K562 (cell line): ENCODE measurements at regions not wholly inside any gene's neighbourhood (a gene's known extent, or its start where the extent isn't known, plus 50 kb on each side); places are given as distances from the start of the nearest gene placed in this dataset.

Source experiments
- ATAC-seq: fragments of 200-7000 bp; cut with Tn5 transposase; 3 replicates; pipeline ENCODE4 v1.9.1; 2020; ENCODE audit warnings: moderate library complexity
- BruUV-seq: library from RNA; stranded (reverse); fragments of 400-500 nt; replicated peaks from 2 replicates; lab custom pipeline; 2021; lab: Mats Ljungman, UMichigan
- CTCF ChIA-PET: fragments of 300-600 bp; formaldehyde crosslinking; extraction: SDS; loops from one replicate; lab custom pipeline; 2021; ENCODE audit warnings: low intra/inter-chr PET ratio; lab: Yijun Ruan, JAX
- POLR2A ChIA-PET: fragments of 300-600, 350-650 bp; sonication (Branson Sonifier 250); formaldehyde crosslinking; extraction: SDS; loops from one replicate; lab custom pipeline; 2021; ENCODE audit warnings: antibody characterized with exemption, inconsistent platforms; lab: Yijun Ruan, JAX
- DNase-seq, 4 experiments: peaks; one replicate each; pipeline versions ENCODE4 v3.0.0 to v3.0.0-alpha.2; 2011 to 2018; ENCODE audit warnings: low spot score in 3 of 4, mixed read lengths in 3 of 4; ENCODE audit errors: extremely low read depth in 1 of 4
- FAIRE-seq: peaks from 2 replicates; lab custom pipeline; 2011; peaks lifted over from hg19 to GRCh38; lab: Jason Lieb, UNC
- H2AFZ ChIP-seq: 2 replicates; pipeline ENCODE4 v1.6.0; 2011; ENCODE audit warnings: low read depth, low read length, control low read depth, inconsistent platforms
- H3K27ac ChIP-seq: fragments of 200-600 bp; 3 replicates; pipeline ENCODE4 v1.8.0; 2011; ENCODE audit warnings: low read depth, mild to moderate bottlenecking, control low read depth, inconsistent platforms, low read length, moderate library complexity, mixed read lengths; ENCODE audit errors: extremely low read depth
- H3K27me3 ChIP-seq, 2 experiments: fragments of 300-600 bp in 1 of 2; 2 replicates in 1 of 2; 3 replicates in 1 of 2; pipeline versions ENCODE4 v1.6.0 to v1.8.0; 2011; ENCODE audit warnings: inconsistent platforms in 2 of 2, low read length in 2 of 2, mild to moderate bottlenecking in 1 of 2, mixed read lengths in 1 of 2, moderate library complexity in 1 of 2; ENCODE audit not compliant: control insufficient read depth in 2 of 2, insufficient read depth in 2 of 2
- H3K36me3 ChIP-seq: fragments of 300-600 bp; 3 replicates; pipeline ENCODE4 v1.8.0; 2011; ENCODE audit warnings: mild to moderate bottlenecking, low read length, inconsistent platforms; ENCODE audit not compliant: control insufficient read depth, insufficient read depth
- H3K4me1 ChIP-seq, 2 experiments: fragments of 200-600 bp in 1 of 2; replicated peaks in 1 of 2; 2 replicates in 1 of 2; 3 replicates in 1 of 2; pipeline versions ENCODE4 v1.5.1 to v1.8.0; 2011; ENCODE audit warnings: inconsistent platforms in 2 of 2, low read length in 2 of 2, mild to moderate bottlenecking in 1 of 2, mixed read lengths in 1 of 2, moderate library complexity in 1 of 2; ENCODE audit not compliant: control insufficient read depth in 2 of 2, insufficient read depth in 2 of 2
- H3K4me2 ChIP-seq: 2 replicates; pipeline ENCODE4 v1.6.1; 2011; ENCODE audit warnings: low read length, control low read depth, inconsistent platforms, mixed read lengths; ENCODE audit not compliant: insufficient read depth
- H3K4me3 ChIP-seq: fragments of 200-600 bp; sonication (generic), shearing (Covaris generic); 2 replicates; pipeline ENCODE4 v1.5.1; 2016; ENCODE audit warnings: control low read depth, inconsistent platforms
- H3K79me2 ChIP-seq: fragments of 200-600 bp; 3 replicates; pipeline ENCODE4 v1.8.0; 2011; ENCODE audit warnings: low read length, inconsistent platforms; ENCODE audit not compliant: control insufficient read depth, insufficient read depth
- H3K9ac ChIP-seq, 2 experiments: 2 replicates each; pipeline versions ENCODE4 v1.6.0 to v1.6.1; 2011; ENCODE audit warnings: low read depth in 2 of 2, low read length in 2 of 2, control low read depth in 1 of 2, inconsistent platforms in 1 of 2, mild to moderate bottlenecking in 1 of 2, mixed read lengths in 1 of 2; ENCODE audit not compliant: insufficient read depth in 1 of 2
- H3K9me1 ChIP-seq: one replicate; pipeline ENCODE4 v1.6.0; 2011; ENCODE audit warnings: inconsistent platforms, mild to moderate bottlenecking, low read length, moderate library complexity; ENCODE audit not compliant: control insufficient read depth, insufficient read depth
- H3K9me3 ChIP-seq: replicated peaks from 2 replicates; pipeline ENCODE4 v1.5.1; 2011; ENCODE audit warnings: low read depth, low read length, inconsistent platforms; ENCODE audit not compliant: control insufficient read depth, insufficient read depth
- H4K20me1 ChIP-seq: replicated peaks from 2 replicates; pipeline ENCODE4 v1.6.1; 2011; ENCODE audit warnings: low read length, inconsistent platforms, mixed read lengths; ENCODE audit not compliant: control insufficient read depth, insufficient read depth
- CTBP1 ChIP-seq: fragments of 450-650 bp; IDR thresholded peaks from 2 replicates; pipeline ENCODE4 v1.6.1; 2016; ENCODE audit warnings: borderline replicate concordance
- ETV5 ChIP-seq: sonication (generic); formaldehyde crosslinking; IDR thresholded peaks from 2 replicates; pipeline ENCODE4 v1.4.0; 2020; ENCODE audit warnings: low read depth, mild to moderate bottlenecking, missing genetic modification reagents
- POU5F1 ChIP-seq: fragments of 150-350 bp; IDR thresholded peaks from 2 replicates; pipeline ENCODE4 v1.6.1; 2014; ENCODE audit warnings: borderline replicate concordance, low read length, low read depth, mild to moderate bottlenecking; ENCODE audit not compliant: partially characterized antibody
- ZKSCAN3 ChIP-seq: fragments of 250-450 bp; sonication (Bioruptor Pico); IDR thresholded peaks from 2 replicates; pipeline ENCODE4 v1.4.0; 2020
- ZNF146 ChIP-seq: IDR thresholded peaks from one replicate; pipeline ENCODE4 v1.6.1; 2018; ENCODE audit warnings: missing compliant biosample characterization; ENCODE audit not compliant: unreplicated experiment
- ZNF445 ChIP-seq: fragments of 250-450 bp; sonication (Bioruptor Pico); IDR thresholded peaks from 2 replicates; pipeline ENCODE4 v1.4.0; 2020; ENCODE audit warnings: low read depth, mild to moderate bottlenecking, moderate library complexity
- ZNF668 ChIP-seq: fragments of 250-450 bp; sonication (Bioruptor Pico); IDR thresholded peaks from 2 replicates; pipeline ENCODE4 v1.8.0; 2022; ENCODE audit warnings: mild to moderate bottlenecking, inconsistent platforms
- WGBS: fragments of 100-300 bp; shearing (Covaris generic); methylation state at CpG from one replicate; pipeline ENCODE4 v1.1.6; 2016; ENCODE audit warnings: low coverage, mixed read lengths; ENCODE audit not compliant: insufficient coverage; ENCODE audit errors: missing lambda C conversion rate; 5-methylcytosine and 5-hydroxymethylcytosine counted together
- in situ Hi-C: fragments of 300-500 bp; cut with MboI; formaldehyde crosslinking; loops from 4 replicates; pipeline ENCODE4 v1.15.0; 2018; ENCODE audit warnings: inconsistent platforms, mixed read lengths
- intact Hi-C: fragments of 100-400 bp; cut with micrococcal nuclease; formaldehyde crosslinking; loops from 2 replicates; pipeline ENCODE4 v1.14.2; 2022
- TF ChIP-seq, protein P1 (sequence below): fragments of 250-450 bp; sonication (Bioruptor Pico); IDR thresholded peaks from 2 replicates; pipeline ENCODE4 v1.8.0; 2021; ENCODE audit warnings: mild to moderate bottlenecking, moderate library complexity
- TF ChIP-seq, protein P2 (sequence below): sonication (generic); formaldehyde crosslinking; IDR thresholded peaks from 2 replicates; pipeline ENCODE4 v1.8.0; 2022; ENCODE audit warnings: mild to moderate bottlenecking, low read depth, missing genetic modification reagents
- TF ChIP-seq, protein P3 (sequence below): sonication (generic); formaldehyde crosslinking; IDR thresholded peaks from 2 replicates; pipeline ENCODE4 v1.8.0; 2022; ENCODE audit warnings: missing genetic modification reagents, mild to moderate bottlenecking, borderline replicate concordance

DNA sequence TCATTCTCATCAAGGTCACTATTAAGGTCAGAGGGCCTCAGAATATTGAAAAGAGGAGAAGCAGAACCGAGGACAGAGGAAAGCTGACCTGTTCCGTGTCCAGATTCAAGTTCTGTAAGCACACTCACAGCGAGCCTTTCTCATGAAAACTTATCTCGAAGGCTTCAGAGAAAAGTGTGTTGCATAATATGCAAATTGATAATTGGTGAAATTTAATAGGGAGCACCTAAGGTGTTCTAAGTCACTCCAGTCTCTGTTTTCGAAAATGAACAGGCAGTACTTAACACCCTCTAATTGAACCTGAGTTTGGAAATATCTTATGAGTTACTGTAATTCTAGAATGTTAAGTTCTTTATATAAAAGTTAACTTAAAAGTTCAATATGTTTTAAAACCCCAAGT is 181.2 kb upstream of the PDE10A start (continued):
- TF ChIP-seq, protein P1, sequence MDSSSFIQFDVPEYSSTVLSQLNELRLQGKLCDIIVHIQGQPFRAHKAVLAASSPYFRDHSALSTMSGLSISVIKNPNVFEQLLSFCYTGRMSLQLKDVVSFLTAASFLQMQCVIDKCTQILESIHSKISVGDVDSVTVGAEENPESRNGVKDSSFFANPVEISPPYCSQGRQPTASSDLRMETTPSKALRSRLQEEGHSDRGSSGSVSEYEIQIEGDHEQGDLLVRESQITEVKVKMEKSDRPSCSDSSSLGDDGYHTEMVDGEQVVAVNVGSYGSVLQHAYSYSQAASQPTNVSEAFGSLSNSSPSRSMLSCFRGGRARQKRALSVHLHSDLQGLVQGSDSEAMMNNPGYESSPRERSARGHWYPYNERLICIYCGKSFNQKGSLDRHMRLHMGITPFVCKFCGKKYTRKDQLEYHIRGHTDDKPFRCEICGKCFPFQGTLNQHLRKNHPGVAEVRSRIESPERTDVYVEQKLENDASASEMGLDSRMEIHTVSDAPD (CRISPR knock-in tag), result no peak
- TF ChIP-seq, all 486 proteins: peak for 0

DNA sequence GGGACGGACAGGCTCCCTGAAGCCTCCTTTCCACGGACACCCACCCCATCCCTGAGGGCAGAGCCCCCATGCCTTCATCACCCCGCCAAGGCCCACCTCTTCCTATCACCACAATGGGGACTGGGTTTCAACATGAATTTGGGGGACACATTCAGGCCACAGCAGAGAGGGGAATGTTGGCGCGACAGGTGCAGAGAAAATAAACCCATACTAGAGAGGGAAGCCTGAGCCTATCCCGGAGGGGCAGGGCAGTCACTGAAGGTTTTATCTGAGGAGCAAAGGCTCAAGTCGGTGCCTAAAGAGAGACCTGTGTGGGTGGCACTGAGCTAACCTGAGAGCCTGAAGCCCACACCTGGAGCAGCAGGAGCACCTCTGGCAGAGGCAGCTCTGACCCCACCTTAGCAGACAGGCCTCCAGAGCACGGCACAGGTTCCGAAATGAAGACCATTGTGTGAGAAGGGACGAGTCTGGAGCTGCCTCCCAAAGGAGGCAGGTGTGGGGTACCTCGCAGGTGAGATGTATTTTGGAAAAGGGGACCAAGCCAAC is 180.6 kb upstream of the PDE10A start:
- TF ChIP-seq ZNF668 (CRISPR knock-in tag), result no peak
- TF ChIP-seq ZKSCAN3 (CRISPR knock-in tag), result no peak
- no peak for TF ChIP-seq CTBP1
- no peak for TF ChIP-seq POU5F1
- TF ChIP-seq ZNF146 (CRISPR knock-in tag), result no peak
- TF ChIP-seq, protein P2, sequence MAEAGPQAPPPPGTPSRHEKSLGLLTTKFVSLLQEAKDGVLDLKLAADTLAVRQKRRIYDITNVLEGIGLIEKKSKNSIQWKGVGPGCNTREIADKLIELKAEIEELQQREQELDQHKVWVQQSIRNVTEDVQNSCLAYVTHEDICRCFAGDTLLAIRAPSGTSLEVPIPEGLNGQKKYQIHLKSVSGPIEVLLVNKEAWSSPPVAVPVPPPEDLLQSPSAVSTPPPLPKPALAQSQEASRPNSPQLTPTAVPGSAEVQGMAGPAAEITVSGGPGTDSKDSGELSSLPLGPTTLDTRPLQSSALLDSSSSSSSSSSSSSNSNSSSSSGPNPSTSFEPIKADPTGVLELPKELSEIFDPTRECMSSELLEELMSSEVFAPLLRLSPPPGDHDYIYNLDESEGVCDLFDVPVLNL (CRISPR knock-in tag), result no peak
- TF ChIP-seq ETV5 (CRISPR knock-in tag), result no peak
- TF ChIP-seq ZNF445 (CRISPR knock-in tag), result no peak
- TF ChIP-seq, protein P3, sequence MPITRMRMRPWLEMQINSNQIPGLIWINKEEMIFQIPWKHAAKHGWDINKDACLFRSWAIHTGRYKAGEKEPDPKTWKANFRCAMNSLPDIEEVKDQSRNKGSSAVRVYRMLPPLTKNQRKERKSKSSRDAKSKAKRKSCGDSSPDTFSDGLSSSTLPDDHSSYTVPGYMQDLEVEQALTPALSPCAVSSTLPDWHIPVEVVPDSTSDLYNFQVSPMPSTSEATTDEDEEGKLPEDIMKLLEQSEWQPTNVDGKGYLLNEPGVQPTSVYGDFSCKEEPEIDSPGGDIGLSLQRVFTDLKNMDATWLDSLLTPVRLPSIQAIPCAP (CRISPR knock-in tag), result no peak
- TF ChIP-seq, all 486 proteins: peak for 0
- Histone ChIP-seq H3K4me1 (no peaks in the 10 kb centered on the region), H3K79me2 (no peaks in the 10 kb centered on the region), H3K27ac (no peak overlapping the region), H3K9ac (no peak overlapping the region), H3K9me1 (no peaks in the 10 kb centered on the region), H3K27me3 (peaks cover 13 to 38% of the 10 kb centered on the region in 2 experiments; a peak in 4 of 5 replicates), H3K36me3 (no peaks in the 10 kb centered on the region), H4K20me1 (no peaks in the 10 kb centered on the region), H2AFZ (no peak overlapping the region), H3K4me2 (no peak overlapping the region), H3K4me3 (no peak overlapping the region), H3K9me3 (no peaks in the 10 kb centered on the region)
- ChIA-PET CTCF (no interaction called here), POLR2A (no interaction called here)
- DNase-seq (no peak), FAIRE-seq (no peak), ATAC-seq (no peak)
- intact Hi-C loops (no loop called here), in situ Hi-C loops (no loop called here)
- WGBS, result 0% methylated on average over 11 of the region's 11 CpGs
- no TSS peak for BruUV-seq
